Right renal pelvis (tissue), 4 donors: ENCODE measurements at regions not wholly inside any gene's neighbourhood (a gene's known extent, or its start where the extent isn't known, plus 50 kb on each side); places are given as distances from the start of the nearest gene placed in this dataset.
"Not testable (repeated sequence)": the region's sequence is repeated elsewhere in the genome, so short reads cannot be mapped to it uniquely, and the experiment has no call there.

Experiments
- DNase-seq, 4 donors: peaks; one replicate each; pipeline ENCODE4 v3.0.0-alpha.2; 2013; ENCODE audit warnings: low read depth in 4 of 4, low spot score in 3 of 4, missing footprints in 1 of 4

DNA sequence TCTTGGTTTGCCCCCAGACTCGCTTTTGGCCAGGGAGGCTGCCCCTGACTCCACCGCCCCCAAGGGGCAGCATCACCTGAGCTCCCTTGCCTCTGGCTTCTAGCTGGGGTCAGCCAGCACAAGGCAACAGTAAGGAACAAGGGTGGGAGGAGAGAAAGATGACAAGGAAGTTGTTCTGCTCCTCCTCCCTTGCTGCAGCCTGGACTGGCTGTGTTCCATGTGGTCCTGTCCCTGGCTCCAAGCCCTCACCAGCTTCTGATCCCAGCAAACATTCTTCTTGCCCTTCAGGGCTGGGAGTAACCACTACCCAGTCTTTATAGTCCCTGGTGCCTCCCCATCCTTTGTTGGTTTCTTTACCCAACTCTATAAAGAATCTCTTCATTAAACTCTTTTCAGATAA is 100.3 kb upstream of the SPIN1 start:
- DNase-seq, result no peak

DNA sequence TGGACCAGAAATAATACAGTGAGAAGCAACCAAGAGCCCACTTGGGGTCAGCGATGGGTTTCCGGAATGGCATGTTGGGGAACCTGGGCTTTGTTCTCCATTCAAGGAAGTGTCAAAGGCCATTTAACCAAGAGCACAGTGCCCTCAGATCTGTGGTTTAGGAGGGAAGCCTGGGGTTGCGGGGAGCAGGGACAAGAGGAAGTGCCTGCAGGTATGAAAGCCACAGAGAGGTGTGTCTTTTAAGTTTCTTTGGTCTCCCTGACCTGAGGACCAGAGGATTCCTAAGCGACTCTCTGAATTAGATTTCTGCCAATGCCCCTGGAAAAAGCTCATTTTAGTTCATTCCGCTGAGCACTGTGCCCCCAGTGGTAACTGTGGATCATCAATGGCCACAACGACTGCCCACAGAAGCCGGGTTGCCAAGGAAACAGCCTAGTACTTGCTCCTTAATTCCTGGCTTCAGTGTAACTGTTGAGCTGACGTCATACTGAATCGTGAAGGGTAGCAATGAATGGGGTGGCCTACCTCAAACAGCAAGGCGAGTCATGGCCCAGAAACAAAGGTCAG is 107.3 kb upstream of the SPIN1 start:
- DNase-seq, result no peak

DNA sequence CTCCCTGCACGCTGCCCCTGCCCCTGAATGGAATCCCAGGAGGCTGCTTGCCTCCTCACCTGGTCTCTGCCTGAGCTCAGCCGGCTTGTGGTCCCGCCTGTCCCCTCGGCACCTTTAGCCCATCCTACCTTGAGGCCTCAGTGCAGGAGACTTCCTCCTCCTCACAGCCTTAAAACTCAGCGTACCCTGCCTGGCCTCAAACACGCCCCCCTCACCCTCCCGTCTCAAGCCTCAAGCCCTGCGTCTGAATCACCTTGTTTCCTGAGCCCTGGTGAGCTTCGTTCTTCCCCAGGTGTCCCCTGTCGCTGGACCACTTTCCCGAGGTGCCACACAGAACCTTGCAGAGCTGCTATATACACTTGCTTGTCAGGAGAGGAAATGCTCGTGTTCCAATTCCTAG is 110.2 kb upstream of the SPIN1 start:
- no peak for DNase-seq

GRCh38 chr9:88274078-88274477 is 114.2 kb upstream of the SPIN1 start:
- no peak for DNase-seq

DNA sequence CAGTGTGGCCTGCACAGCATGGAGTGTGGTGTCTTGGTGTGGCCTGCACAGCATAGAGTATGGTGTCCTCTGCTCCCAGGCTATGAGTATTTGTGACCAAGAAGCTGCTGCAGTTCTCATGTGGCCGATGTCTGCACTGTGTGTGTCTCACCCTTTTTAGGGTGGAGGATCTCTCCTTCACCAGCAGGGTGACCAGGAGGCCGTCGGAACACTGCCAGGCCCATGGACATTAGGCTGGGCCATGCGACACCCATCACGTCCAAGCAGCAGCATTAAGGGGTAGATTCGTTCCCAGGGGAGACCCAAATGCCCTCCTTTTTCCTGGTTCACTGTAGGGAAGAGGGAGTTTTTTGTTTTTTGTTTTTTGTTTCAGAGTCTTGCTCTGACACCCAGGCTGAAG is 115.3 kb upstream of the SPIN1 start:
- no peak for DNase-seq

DNA sequence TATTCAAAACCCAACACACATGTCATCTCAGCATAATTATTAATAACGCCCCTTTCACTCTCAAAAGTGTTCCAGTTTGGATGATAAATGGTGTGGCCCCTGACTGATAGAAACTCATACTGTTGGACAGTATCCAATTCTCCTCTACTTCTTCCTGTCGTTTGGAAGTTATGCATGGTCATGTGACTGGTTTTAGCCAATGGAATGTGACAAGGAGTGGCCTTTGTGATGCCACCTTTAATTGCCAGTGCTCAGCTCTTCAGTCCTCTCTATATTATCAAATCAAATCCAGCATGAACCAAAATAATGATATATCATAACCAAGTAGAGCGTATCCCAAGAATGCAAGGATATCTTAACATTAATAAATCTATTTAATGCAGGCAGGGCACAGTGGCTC is 117.8 kb upstream of the SPIN1 start:
- DNase-seq, result no peak

- no peak for DNase-seq
Observed at GRCh38 chr9:88268886-88269285, 119.4 kb upstream of the SPIN1 start.

- DNase-seq, result no peak
Observed at GRCh38 chr9:88267283-88267682, 121.0 kb upstream of the SPIN1 start.

GRCh38 chr9:88266416-88266815 is 121.8 kb upstream of the SPIN1 start:
- no peak for DNase-seq

DNA sequence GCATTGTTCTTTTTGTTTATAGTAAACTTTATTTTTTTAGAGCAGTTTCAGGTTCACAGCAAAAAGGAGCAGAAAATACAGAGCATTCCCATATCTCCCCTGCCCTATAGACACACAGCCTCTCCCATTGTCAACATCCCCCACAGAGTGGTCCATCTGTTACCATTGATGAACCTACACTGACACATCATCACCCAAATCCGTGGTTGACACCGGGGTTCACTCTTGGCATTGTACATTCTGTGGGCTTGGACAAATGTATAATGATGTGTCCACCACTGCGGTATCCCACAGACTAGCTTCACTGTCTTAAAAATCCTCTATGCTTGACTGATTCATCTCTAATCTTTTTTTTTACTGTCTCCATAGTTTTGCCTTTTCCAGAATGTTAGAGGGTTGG is 120.7 kb upstream of the SPATA31C2 start:
- DNase-seq, result no peak

DNA sequence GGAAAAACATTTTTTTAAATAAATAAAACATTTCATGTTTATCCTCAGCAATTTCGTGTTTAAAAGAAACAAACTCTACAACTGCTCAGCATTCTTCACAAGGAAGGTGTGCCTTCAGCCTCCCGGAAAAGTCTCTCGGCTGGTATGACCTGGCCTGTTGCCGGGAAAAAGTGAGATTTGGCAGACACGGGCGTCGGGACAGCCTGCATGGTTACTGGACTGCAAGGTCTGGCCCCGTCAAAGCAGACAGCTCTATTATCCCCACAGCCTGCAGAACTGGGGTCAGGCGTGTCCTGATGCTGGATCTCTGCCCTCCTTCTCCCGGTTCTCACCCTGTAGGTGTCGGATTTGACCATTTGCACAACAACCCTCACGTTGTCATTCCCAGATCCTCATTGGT is 120.3 kb upstream of the SPATA31C2 start:
- DNase-seq, result peak in 1 of 4 donors; percentile 21

GRCh38 chr9:88258024-88258423 is 119.7 kb upstream of the SPATA31C2 start:
- DNase-seq, result peak; percentile 50 to 81 (median 64)

GRCh38 chr9:88256216-88256615 is 117.9 kb upstream of the SPATA31C2 start:
- no peak for DNase-seq

DNA sequence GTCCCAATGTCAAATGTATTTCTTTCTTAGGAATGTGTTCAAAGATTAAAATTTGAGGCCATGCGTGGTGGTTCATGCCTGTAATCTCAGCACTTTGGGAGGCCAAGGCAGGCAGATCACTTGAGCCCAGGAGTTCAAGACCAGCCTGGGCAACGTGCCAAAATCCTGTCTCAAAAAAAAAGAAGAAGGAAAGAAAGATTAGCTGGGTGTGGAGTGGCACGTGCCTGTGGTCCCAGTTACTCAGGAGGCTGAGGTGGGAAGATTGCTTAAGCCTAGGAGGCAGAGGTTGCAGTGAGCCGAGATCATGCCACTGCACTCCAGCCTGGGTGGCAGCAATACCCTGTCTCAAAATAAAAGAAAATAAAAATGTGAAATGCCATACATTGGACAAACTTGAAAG is 117.5 kb upstream of the SPATA31C2 start:
- not testable (repeated sequence) for DNase-seq

- no peak for DNase-seq
Observed at GRCh38 chr9:88251903-88252302, 113.6 kb upstream of the SPATA31C2 start.

DNA sequence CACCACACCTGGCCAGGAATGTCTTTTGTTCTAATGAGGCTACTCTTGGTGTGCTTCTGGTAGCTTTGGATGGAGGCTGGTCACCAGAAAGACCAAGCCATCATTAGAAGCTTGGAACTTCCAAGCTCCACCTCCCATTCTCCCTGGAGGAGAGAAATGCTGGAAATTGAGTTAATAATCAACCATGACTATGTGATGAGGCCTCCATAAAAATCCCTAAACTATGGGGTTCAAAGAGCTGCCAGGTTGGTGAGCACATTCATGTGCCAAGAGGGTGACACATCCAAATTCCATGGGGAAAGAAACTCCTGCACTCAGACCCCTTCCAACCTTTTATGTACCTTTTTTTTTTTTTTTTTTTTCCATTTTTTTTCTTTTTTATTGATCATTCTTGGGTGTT is 105.5 kb upstream of the SPATA31C2 start:
- no peak for DNase-seq

GRCh38 chr9:88242879-88243278 is 104.6 kb upstream of the SPATA31C2 start:
- no peak for DNase-seq

- no peak for DNase-seq
Observed at GRCh38 chr9:88237991-88238571, 99.8 kb upstream of the SPATA31C2 start.

- DNase-seq, result no peak
Observed at GRCh38 chr9:88237479-88237961, 99.2 kb upstream of the SPATA31C2 start.

DNA sequence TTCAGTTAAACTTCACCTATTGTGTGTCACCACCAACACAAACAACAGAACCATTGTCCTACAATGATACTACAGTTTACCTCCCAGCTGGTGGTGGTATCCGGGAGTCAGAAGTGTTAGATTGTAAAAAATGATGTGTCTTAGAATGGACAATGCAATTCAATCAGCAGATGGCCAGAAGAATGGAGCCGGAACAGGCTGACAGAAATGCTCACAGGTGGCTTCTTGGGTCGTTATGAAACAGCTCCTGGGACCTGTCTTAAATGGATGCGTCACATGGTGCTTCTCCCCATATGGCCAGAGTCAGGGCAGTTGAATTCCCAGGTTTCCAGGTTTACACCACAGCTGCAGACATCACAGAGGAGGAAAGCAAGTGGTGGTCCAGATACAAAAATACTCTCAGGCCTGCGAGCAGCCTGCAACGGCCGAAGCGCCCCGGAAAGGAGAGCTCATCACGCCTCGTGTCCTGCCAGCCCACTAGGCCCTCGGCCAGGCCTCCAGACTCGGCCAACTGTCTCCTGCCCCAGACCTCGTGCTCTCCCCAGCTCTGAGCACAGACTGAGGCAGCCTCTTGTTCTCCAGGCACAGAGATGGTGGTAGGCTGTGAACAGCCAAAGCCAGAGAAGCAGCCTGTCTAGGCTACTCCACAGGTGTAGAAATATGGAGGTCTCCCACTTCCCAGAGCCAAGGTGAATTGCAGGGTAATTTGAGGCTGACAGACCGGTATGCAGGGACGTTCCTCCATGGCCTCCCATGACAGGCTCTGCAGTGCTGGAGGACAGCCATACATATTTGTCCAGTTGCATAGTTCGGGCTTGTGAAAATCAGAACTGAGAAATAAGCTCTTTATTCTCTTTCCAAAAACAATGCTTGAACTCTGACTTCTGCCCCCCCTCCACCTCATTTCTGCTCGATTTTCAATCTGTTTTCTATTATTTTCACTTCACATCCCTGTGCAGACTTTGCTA is 98.5 kb upstream of the SPATA31C2 start:
- no peak for DNase-seq

DNA sequence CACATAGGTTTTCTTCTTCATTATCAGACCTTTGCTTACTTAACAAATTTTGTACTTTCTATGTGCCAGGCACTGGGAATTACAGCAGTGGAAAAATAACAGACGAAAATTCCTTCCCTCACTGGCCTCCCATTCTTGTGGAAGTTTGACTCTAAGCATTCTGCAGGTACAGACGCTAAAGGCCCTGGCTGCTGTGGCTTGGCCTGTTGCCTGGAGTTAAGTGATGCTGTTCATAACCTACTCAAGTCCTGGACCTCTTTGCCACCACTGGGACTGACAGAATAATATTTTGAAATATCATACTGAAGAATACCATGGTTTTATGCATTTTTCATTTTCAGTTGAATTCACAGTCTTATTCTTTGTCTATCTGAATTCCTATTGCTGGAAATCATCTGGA is 97.3 kb upstream of the SPATA31C2 start:
- no peak for DNase-seq

DNA sequence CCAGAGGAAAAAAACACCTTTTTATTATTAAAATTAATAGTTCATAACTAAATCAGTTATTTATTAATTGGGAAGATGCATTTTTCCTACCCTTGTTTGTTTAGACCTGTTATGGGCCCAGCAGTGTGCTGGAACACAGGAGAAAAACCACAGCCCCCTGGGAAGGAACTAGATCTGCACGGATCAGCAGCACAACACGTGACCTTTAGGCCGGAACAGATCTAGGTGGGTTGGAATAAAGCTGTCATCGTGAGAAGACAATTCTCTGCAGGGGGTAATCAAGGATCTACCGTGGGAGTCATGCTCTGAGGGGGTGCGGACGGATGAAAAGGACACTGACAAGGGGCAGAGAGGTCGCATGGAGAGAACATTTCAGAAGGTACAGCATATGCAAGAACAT is 95.8 kb upstream of the SPATA31C2 start:
- no peak for DNase-seq
